ENCODE measurements at regions not wholly inside any gene's neighbourhood (a gene's known extent, or its start where the extent isn't known, plus 50 kb on each side); places are given as distances from the start of the nearest gene placed in this dataset.

DNA sequence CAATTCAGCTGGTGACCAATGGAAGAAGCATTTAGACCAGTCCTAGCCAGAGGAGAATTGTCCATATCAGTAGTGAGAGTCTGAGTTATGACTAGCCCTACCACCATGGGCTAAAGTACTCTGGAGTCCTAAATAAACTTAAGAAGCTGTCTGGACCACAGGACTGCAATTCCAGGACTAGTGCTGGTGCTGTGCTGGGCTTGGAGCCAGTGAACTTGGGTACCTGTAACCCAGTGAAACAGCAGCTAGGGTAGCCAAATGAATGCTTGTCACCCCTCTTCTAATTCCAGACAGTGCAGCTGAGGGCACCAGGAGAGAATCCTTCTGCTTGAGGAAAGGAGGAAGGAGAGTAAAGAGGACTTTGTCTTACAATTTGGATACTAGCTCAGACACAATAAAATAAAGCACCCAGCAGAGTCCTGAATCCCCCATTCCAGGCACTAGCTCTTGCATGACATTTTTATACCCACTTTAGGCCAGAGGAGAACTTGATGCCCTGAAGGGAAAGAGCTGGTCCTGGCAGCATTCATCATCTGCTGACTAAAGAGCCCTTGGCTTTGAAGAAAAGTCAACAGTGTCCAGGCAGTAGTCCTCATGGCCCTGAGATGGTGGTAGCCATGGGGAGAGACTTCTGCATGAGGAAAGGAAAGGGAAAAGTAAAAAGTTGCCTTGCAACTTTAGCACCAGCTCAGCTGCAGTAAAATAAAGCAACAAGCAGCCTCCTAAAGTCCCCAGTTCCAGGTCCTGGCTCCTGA is 2675.7 kb downstream of the PCDH7 start:
- TF ChIP-seq, protein P1, sequence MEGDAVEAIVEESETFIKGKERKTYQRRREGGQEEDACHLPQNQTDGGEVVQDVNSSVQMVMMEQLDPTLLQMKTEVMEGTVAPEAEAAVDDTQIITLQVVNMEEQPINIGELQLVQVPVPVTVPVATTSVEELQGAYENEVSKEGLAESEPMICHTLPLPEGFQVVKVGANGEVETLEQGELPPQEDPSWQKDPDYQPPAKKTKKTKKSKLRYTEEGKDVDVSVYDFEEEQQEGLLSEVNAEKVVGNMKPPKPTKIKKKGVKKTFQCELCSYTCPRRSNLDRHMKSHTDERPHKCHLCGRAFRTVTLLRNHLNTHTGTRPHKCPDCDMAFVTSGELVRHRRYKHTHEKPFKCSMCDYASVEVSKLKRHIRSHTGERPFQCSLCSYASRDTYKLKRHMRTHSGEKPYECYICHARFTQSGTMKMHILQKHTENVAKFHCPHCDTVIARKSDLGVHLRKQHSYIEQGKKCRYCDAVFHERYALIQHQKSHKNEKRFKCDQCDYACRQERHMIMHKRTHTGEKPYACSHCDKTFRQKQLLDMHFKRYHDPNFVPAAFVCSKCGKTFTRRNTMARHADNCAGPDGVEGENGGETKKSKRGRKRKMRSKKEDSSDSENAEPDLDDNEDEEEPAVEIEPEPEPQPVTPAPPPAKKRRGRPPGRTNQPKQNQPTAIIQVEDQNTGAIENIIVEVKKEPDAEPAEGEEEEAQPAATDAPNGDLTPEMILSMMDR (conservative IDR thresholded peaks at IDR 0.05 in 1 of 2, IDR thresholded peaks at IDR 0.05 in 1 of 2; ENCODE audit: low read depth in 1 of 2, low read length in 2 of 2): no peak
- no peak for TF ChIP-seq EZH2 (IDR thresholded peaks at IDR 0.05; ENCODE audit: low read length, missing control alignments)

All from fibroblast of lung (primary cell).